ENCODE measurements at regions not wholly inside any gene's neighbourhood (a gene's known extent, or its start where the extent isn't known, plus 50 kb on each side); places are given as distances from the start of the nearest gene placed in this dataset.
A peak's percentile ranks its signal among the peaks of the same experiment; 100 is the strongest.

- TF ChIP-seq MYC (IDR thresholded peaks at IDR 0.05; ENCODE audit: insufficient read depth, insufficient read length, insufficient replicate concordance, low read length, severe bottlenecking) (no peak), MAX (IDR thresholded peaks at IDR 0.05; ENCODE audit: low read depth, low read length) (no peak), CTCF (IDR thresholded peaks at IDR 0.05 in 2 of 3, conservative IDR thresholded peaks at IDR 0.05 in 1 of 3; ENCODE audit: control insufficient read depth in 2 of 3, extremely low read depth in 1 of 3, insufficient read depth in 1 of 3, low read depth in 3 of 3, low read length in 3 of 3) (peak; percentile 22 to 53 (median 42); a peak in 5 of 6 replicates), IRF4 (IDR thresholded peaks at IDR 0.05; ENCODE audit: low read depth, low read length) (0 out of 2 replicates have a peak, but pooled peaks have one; percentile 53), EP300 (IDR thresholded peaks at IDR 0.05; ENCODE audit: borderline replicate concordance in 1 of 2, control insufficient read depth in 1 of 2, low read depth in 2 of 2, low read length in 2 of 2) (no peak)
These were observed 192.3 kb downstream of the PALM2AKAP2 start for GRCh38 chr9:109972026-109972882.
